ENCODE measurements at regions not wholly inside any gene's neighbourhood (a gene's known extent, or its start where the extent isn't known, plus 50 kb on each side); places are given as distances from the start of the nearest gene placed in this dataset.
"Not testable (repeated sequence)": the region's sequence is repeated elsewhere in the genome, so short reads cannot be mapped to it uniquely, and the experiment has no call there.

GRCh38 chrX:125155296-125156033 lies 164.2 kb upstream of the TEX13C start:
- TF ChIP-seq CTCF, POLR2AphosphoS5, POLR2A (IDR thresholded peaks at IDR 0.05): not testable (repeated sequence)

Measured in prostate gland (tissue), 2 donors.